ENCODE measurements at regions not wholly inside any gene's neighbourhood (a gene's known extent, or its start where the extent isn't known, plus 50 kb on each side); places are given as distances from the start of the nearest gene placed in this dataset.

DNA sequence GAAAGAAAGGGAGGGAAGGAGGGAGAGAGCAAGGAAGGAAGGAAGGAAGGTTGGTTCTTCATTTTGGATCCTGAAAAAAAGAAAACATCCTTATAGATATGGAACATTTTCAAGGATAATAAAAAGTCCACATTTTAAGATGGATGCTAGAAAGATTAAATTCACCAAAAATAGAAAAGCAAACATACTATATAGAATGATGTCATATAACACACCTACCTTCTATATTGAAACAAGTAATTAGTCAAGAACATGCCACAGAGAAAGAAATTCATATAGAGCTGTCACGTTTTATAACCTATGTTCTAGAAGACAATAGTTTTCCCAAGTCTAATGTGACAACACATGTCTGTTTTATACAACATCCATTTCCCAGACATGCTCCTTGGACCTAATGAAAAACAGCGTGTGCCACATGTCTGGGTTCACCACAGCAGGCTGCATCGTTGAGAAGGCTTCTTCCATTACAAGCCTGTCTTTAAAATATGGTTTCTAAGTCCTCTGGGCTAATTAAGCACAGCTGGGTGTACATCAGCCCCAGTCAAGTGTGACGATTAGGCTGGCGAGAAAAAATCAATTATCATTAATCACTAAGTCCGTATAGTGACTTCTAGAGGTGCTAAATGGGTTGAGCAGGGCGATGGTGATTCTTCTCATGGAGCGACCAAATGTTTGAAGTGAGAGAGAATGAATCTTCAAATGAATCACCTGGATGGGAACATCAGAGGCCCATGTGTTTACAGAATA, 301.8 kb downstream of the TLE1 start:
- no peak for DNase-seq

DNA sequence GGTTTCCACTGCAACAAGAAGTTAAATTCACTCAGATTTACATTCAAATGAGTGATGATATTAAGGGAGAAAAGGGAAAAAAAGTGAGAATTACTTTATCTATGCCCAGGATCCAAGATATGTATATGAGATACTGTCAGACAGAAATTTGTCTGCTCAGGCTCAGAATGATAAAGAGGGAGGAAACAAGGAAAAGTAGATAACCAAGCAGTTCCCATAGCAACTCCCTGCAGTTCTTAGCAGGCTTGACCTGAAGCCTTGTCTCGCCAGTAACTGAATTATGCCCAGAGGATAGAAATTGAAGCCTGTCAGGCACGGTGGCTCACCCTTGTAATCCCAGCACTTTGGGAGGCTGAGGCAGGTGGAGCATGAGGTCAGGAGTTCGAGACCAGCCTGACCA, 304.4 kb downstream of the TLE1 start:
- no peak for DNase-seq

- no peak for DNase-seq
Observed at GRCh38 chr9:81382281-81382680, 307.1 kb downstream of the TLE1 start.

GRCh38 chr9:81381694-81382093, 307.7 kb downstream of the TLE1 start:
- no peak for DNase-seq

DNA sequence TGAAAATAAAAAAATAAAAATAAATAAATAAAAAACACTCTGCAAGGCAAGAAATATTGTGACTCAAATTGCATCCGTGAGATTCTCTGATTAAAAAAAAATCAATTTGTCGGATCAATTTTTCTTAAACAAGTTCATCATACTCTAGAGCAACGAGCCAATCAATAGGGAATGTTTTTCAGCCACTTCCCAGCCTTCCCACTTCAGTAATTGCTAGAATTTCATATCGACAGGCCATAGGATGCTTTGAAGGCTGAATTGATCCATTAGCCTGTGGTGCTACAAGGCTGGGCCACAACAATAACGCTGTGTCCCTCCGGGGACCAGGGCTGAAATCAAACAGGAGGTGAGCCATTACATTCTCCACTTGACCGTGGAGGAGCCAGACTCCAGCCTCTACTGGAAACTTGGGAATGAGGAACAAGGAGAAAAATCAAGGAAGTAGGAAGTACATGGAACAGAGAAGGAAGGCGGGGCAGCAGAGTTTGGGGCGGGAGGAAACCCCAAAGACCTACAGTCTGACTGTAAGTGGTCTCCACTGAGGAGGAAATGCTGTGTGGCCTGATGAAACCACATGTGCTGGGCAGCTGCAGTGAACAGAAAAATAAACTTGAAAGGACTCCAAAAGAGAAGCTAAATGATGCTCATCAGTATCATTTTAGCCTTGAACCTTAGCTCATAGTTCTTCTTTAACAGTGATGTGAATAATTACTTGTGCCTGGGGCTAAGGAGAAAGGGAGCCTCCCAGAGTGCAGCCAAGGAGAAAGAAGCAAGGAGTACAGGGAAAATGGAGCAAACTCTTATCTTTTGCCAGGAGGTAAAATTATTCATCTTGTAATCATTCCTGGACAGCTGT, 308.6 kb downstream of the TLE1 start:
- no peak for DNase-seq

GRCh38 chr9:81379655-81380054, 309.7 kb downstream of the TLE1 start:
- no peak for DNase-seq

DNA sequence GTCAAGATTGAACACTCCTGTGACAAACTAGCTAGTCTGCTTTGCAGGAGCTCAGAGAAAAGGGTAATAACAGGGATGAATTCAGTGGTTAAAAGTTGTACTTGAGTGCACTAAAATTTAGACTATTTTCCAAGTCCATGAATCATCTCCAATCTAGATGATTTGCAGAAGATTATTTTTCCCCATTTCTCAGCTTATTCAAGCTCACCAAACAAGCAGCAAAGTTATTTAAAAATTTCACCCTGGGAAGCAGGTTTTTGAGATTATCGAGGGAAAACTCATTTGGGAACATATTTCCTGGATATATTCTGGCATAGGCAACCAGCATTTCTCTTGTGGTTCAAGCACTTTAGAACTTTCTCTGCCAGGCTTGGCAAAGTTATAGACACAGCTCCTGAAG, 311.4 kb downstream of the TLE1 start:
- no peak for DNase-seq

- DNase-seq: no peak
Observed at GRCh38 chr9:81377320-81377719, 312.0 kb downstream of the TLE1 start.

DNA sequence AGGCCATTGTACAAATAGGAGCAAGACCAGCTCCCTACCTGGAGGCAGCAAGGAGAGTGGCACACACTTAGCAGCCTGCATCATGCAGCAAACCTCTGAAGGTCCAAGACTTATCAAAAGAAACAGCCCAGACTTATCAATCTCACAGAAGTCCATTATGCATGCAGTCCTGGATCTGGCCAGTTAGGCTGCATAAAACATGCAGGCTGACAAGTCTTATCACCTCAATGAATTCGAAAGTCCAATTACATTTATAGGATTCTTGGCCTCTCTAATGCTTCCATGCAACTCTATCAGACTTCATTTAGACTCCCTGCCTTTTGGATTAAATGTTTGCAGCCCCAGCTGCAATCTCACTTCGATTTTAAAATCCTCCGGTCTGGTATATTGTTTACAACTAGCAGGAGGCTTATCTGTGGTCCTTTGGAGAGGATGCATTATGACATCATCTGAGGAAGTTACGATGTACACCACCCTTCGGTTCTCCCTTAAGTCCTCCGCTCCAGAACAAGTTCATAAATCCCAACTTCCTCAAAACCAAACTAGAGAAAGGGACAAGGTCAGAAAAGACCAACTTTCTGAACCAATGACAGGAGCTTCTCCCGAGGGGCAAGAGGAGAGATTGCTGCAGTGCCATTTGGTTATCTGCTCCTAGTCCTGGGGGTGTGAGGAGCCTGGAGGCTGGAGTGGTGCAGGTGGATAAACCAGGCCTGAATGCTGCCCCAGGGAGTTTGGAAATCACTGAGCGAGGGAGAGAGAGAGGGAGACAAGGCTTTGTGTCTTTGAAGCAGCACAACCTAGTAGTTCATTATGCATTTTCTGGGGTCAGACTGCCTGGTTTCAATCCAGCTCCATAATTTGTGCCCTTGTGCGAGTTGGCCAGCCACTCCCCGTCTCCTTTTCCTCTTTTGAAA, 313.9 kb downstream of the TLE1 start:
- no peak for DNase-seq

DNA sequence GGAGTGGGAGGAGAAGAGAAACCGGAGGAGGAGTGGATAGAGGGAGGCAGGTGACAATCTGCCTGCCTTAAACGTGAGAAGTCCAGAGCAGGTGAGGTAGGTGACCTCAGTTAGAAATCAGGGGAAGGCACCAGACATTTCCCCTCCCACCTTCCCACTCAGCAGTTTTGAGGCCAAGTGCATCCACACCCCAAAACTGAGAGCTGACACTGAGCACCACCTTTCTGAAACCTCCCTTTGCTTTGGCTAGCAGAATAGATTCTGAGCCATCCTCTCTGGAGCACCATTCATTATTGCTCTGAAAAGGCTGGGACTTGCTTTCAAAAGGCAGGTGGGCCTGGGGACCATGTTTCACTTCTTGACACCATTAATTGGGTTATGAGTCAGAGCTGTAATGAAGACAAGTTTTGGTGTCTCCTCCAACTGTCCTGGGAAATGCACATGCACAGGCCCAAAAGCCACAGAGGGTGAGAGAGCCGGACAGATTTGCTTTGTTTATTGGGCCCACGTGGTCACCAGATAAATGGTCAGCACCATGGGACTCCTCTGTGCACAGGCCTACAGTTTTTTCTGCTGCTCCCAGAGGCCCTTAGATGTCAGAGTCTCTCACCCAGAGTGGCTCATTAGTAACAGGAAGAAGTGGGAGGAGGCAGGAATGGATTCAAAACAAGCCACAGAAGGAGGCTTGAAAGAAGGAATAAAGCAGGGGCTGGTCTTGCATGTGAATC, 314.7 kb downstream of the TLE1 start:
- no peak for DNase-seq

DNA sequence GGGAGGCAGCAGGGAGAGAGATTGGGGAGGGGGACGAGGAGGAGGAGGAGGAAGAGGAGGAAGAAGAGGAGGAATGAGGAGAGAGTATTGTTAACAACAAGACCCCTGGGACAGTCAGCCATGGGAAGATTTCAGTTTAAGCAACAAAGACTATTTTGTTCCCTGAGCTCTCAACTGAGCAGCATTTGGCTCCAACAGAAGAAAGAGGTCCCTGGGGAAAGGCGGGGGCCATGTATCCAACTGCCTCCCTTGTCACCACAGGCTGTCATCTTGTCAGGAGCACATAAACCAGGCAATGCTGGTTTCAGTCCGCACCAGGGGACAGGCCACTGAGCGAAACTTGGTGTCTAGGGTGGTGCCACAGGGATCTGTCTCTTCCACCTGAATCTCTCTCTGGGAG, 316.1 kb downstream of the TLE1 start:
- no peak for DNase-seq

- DNase-seq: no peak
Observed at GRCh38 chr9:81372628-81373191, 316.6 kb downstream of the TLE1 start.

DNA sequence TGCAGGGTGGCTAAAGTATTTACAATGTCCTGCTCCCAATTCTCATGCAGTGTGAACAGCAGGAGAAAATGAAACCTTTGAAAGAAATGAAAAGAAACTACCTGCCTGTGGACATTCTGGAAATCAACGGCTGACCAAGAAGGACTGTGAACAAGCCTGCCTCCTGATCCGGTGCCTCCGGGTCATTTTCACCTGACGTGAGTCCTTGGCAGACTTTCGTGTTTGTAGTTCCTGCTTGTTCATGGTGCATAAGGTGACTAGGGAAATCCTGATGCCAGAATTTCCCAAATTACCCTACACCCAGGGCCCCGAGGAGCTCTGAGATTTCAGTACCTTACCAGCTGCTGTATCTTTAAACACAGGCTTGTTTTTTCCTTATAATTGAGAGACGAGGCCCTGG, 317.5 kb downstream of the TLE1 start:
- DNase-seq: no peak

GRCh38 chr9:81370650-81371049, 318.7 kb downstream of the TLE1 start:
- DNase-seq: no peak

- DNase-seq: no peak
Observed at GRCh38 chr9:81370096-81370495, 319.3 kb downstream of the TLE1 start.

DNA sequence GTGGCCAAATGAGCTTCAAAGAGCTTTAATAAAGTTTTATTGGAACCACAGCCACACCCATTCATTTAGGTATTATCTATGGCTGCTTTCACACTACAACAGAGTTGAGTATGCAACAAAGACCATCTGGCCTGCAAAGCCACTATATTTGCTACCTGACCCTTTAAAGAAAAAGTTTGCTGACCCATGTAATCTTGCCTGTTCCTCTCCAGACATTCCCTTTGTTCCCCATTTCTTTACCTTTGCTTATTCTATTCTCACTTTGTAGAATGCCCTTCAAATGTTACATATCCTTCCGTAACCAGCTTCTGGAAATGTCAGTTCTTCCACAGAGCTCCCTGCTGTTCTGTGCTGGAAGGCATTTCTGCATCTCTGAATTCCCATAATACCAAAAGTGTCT, 320.2 kb downstream of the TLE1 start:
- no peak for DNase-seq

DNA sequence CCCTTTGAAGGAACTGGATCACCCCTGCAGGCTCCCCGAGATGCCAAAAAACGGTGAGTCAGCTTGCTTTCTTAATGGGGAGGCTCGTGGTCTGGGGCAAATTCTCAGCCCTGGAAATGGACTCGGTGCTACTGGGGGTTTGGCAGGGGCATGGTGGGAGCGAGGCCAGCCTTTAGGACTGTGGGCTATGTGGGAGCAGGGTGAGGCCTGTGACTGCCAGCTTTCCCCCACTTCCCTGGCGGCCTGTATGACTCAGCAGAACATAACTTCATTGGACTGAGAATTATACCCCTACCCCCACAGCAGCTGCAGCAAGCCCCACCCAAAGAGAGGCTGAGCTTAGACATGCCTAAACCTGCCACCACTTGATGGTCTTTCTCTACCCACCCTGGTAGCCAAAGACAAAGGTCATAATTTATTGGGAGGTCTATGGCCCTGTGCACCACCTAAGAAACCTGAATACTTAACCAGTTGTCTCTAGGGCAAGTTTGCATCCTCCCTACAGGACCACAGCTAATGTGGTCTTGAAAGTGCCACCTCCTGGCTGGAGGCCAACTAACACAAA, 325.3 kb downstream of the TLE1 start:
- no peak for DNase-seq

GRCh38 chr9:81361296-81361695, 328.1 kb downstream of the TLE1 start:
- no peak for DNase-seq

GRCh38 chr9:81351166-81351565, 338.2 kb downstream of the TLE1 start:
- DNase-seq: no peak

- no peak for DNase-seq
Observed at GRCh38 chr9:81344366-81344765, 345.0 kb downstream of the TLE1 start.

- no peak for DNase-seq
Observed at GRCh38 chr9:81335879-81336421, 353.4 kb downstream of the TLE1 start.

- DNase-seq: no peak
Observed at GRCh38 chr9:81321551-81321950, 367.8 kb downstream of the TLE1 start.

Data from activated CD4-positive, alpha-beta T cell treated with anti-CD3 and anti-CD28 coated beads for 48 hours (primary cell).